Activated T-cell treated with anti-CD3 and anti-CD28 coated beads for 1 hour (primary cell): ENCODE measurements at regions not wholly inside any gene's neighbourhood (a gene's known extent, or its start where the extent isn't known, plus 50 kb on each side); places are given as distances from the start of the nearest gene placed in this dataset.
"Not testable (repeated sequence)": the region's sequence is repeated elsewhere in the genome, so short reads cannot be mapped to it uniquely, and the experiment has no call there.

Source experiments
- DNase-seq: peaks from one replicate; pipeline ENCODE4 v3.0.0-alpha.2; 2020; ENCODE audit warnings: low read depth

- peak; percentile 11 for DNase-seq
Measured at GRCh38 chr1:221961532-221962292, 219.8 kb upstream of the DUSP10 start.

- not testable (repeated sequence) for DNase-seq
Measured at GRCh38 chr1:221958161-221958562, 216.3 kb upstream of the DUSP10 start.

DNA sequence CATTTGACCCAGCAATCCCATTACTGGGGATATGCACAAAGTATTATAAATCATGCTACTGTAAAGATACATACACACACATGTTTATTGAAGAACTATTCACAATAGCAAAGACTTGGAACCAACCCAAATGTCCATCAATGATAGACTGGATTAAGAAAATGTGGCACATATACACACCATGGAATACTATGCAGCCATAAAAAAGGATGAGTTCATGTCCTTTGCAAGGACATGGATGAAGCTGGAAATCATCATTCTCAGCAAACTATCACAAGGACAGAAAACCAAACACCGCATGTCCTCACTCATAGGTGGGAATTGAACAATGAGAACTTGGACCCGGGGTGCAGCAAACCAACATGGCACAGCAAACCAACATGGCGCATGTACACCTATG lies 215.5 kb upstream of the DUSP10 start:
- DNase-seq, result not testable (repeated sequence)

DNA sequence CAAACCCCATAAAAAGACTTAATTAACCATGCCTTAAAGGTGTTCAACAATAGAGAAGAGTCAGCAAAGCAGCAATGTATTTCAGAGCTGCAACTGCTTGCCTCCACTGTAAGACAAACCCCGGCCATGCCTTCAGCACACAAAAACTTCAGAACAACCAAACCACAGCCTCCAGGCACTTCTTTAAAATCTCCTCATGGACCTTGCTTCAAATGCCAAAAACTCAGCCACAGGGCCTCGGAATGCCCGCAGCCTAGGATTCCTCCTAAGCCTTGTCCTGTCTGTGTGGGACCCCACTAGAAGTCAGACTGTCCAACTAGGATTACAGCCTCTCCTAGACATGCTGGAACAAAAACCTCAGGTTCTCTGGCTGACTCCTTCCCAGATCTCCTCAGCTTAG lies 208.1 kb upstream of the DUSP10 start:
- DNase-seq, result no peak

DNA sequence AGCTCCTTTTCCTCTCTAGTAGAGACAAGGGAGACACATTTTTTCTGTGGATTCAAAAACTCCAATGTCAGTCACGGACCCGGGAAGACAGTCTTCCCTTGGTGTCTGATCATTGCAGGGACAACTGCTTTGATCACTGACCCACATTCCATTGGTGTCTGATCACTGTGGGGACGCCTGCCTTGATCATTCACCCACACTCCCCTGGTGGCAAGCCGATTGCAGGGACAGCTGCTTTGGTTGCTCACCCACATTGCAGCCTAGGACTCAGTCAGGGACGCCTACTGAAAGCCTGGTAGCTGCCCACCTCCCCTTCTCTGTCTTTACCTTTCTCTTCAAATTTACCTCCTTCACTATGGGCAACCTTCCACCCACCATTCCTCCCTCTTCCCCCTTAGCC lies 206.6 kb upstream of the DUSP10 start:
- no peak for DNase-seq

DNA sequence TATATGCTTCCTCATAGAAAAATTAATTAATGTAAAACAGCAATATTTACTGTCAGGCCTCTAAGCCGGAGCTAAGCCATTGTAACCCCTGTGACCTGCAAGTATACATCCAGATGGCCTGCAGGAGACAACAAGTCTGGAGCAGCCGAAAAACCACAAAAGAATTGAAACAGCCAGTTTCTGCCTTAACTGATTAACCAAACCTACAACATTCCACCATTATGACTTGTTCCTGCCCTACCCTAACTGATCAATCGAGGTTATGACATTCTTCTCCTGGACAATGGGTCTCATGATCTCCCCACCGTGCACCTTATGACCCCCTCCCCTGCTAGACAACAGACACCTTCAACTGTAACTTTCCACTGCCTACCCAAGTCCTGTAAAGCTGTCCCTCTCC lies 205.8 kb upstream of the DUSP10 start:
- no peak for DNase-seq

DNA sequence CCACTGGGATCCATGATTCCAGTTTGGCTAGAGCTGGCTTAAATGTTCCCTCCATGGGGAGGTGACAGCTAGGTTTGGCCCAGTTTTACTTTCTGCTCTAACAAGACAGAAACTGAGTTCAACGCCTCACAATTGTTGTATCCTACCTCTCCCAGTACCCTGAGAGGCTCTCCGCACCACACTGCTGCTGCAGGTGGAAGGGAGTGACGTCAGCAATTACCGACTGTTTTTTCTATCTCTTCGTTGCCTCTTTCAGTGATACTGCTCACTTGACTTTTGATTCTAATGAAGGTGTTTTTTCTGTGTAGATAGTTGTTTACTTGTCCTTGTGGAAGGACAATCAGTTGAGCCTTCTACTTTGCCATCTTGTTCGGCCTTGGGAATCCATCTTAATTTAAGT lies 204.9 kb upstream of the DUSP10 start:
- DNase-seq, result no peak

DNA sequence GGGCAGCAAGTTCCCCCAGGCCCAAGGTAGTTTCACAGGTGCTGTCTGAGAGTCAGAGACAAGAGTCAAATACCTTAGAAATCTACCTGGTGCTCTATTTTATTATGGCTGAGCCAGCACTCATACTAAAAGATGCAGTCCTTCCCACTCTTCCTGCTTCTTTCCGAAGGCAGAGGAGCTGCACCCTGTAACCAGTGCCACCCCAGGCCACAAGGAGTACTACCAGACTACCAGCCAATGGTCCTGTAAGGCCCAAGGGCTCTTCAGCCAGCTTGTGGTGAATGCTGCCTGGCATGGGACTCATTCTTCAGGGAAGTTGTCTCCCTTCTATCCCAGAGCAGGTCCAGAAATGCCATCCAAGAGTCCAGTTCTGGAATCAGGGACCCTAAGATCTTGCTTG lies 203.8 kb upstream of the DUSP10 start:
- DNase-seq, result no peak

DNA sequence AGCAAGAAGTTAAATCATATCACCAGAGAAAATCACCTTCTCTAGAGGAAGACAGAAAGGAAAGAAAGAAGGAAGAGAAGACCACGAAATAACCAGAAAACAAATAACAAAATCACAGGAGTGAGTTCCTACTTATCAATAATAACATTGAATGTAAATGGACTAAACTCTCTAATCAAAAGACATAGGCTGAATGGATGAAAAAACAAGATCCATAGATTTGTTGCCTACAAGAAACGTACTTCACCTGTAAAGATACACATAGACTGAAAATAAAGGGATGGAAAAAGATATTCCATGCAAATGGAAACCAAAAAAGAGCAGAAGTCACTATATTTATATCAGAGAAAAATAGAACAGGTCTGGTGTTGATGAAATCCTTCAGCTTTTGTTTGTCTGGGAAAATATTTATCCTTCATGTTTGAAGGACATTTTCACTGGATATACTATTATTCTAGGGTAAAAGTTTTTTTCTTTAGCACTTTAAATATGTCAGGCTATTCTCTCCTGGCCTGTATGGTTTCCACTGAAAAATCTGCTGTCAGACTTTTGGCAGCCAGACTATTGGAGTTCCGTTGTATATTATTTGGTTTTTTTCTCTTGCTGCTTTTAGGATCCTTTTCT lies 202.5 kb upstream of the DUSP10 start:
- DNase-seq, result no peak

GRCh38 chr1:221940631-221941030 lies 198.7 kb upstream of the DUSP10 start:
- no peak for DNase-seq

GRCh38 chr1:221939607-221940006 lies 197.7 kb upstream of the DUSP10 start:
- no peak for DNase-seq

GRCh38 chr1:221937155-221937953 lies 195.5 kb upstream of the DUSP10 start:
- no peak for DNase-seq

DNA sequence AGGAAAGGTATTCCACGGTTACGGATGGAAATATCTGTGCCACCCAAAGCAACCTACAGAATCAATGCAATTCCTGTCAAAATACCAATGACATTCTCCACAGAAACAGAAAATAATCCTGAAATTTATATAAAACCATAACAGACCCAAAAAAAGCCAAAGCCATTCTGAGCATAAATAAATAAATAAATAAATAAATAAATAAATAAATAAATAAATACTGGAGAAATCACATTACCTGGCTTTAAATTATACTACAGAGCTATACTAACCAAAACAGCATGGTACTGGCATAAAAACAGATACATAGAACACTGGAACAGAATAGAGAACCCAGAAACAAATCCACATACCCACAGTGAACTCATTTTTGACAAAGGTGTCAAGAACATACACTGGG lies 191.9 kb upstream of the DUSP10 start:
- no peak for DNase-seq

- DNase-seq, result no peak
Measured at GRCh38 chr1:221926441-221926840, 184.6 kb upstream of the DUSP10 start.

DNA sequence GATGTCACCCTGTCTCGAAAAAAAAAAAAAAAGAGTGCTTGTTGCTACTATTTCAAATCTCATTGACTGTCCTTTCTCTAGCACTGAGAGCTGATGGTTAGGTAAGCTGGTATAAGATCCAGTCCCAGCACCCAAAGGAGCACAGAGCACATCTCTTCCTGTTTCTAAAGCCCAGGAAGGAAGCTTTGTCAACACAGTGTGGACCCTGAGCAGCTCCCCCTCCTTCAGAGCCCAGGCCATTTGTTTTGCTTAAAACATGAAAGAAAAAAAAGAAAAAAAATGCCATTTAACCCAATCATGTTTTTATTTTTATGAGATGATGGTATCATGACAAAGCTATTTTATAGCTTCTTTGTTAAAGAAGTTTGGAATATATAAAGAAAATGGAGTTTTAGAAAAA lies 184.1 kb upstream of the DUSP10 start:
- no peak for DNase-seq

DNA sequence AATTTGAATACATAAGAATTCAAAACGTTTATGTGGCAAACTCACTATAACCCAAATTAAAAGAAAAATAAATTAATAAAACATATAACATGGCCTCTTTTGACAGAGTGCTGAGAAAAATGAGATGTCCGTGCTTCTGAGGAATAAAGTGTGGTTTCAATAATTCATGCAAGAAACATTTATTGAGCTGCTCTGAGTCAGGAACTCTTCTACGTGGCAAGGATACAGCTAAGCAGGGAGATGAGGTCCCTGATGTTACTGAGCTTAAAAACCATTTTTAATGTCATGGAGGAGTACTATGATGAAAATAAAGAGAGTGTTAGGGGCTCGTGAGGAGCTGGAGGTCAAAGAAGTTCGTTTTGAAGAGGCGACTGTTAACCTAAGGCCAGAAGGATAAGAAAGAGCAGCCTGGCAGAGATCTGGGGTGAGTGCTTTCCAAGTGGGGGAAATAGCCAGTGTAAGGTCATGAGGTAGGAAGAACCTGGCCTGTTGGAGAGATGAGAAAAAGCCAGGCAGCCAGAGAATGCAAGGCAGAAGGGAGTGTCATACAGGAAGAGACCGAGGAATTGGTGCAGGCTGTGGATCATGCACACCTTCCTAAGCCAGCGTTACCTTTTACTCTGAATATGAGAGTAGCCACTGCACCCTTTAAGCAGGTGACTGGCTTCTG lies 182.2 kb upstream of the DUSP10 start:
- DNase-seq, result no peak

- no peak for DNase-seq
Measured at GRCh38 chr1:221921936-221922335, 180.0 kb upstream of the DUSP10 start.

GRCh38 chr1:221919743-221920142 lies 177.9 kb upstream of the DUSP10 start:
- no peak for DNase-seq

DNA sequence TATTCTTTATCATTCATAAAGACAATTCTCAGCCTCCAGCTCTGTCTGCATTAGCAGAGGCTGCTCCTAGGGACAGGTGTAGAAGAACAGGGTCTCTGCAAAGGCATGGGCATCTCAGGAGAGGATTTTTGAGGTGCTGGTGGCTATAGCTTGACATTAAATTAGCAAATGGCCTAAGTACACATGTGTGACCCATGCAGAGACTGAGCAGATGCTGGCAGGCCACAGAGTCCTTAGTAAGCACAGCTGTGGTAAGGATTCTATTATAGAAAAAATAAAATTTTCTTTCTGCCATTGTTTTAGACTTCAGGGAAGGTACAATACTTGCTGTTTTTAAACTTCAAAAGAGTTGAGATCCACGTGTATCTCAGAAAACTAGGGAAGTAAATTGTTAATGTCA lies 177.5 kb upstream of the DUSP10 start:
- DNase-seq, result no peak

- no peak for DNase-seq
Measured at GRCh38 chr1:221916176-221916575, 174.3 kb upstream of the DUSP10 start.

GRCh38 chr1:221915764-221916163 lies 173.9 kb upstream of the DUSP10 start:
- no peak for DNase-seq

- no peak for DNase-seq
Measured at GRCh38 chr1:221913351-221913892, 171.5 kb upstream of the DUSP10 start.
